GM13976 (cell line): ENCODE measurements at regions not wholly inside any gene's neighbourhood (a gene's known extent, or its start where the extent isn't known, plus 50 kb on each side); places are given as distances from the start of the nearest gene placed in this dataset.

ENCODE experiments used
- DNase-seq: peaks from one replicate; pipeline ENCODE4 v3.0.0; 2012; ENCODE audit warnings: low spot score
- in situ Hi-C: fragments of 300-500 bp; cut with MboI; formaldehyde crosslinking; loops from one replicate; pipeline ENCODE4 v1.12.0; 2022; ENCODE audit warnings: low sequenced_read_pairs, mixed read lengths, inconsistent platforms; ENCODE audit not compliant: unreplicated experiment
- TF ChIP-seq, protein P1 (sequence below): IDR thresholded peaks from 2 replicates; pipeline ENCODE4 v1.5.1; 2012; ENCODE audit warnings: borderline replicate concordance, mild to moderate bottlenecking; ENCODE audit not compliant: insufficient read depth; ENCODE audit errors: extremely low read depth, missing control alignments, control extremely low read depth

DNA sequence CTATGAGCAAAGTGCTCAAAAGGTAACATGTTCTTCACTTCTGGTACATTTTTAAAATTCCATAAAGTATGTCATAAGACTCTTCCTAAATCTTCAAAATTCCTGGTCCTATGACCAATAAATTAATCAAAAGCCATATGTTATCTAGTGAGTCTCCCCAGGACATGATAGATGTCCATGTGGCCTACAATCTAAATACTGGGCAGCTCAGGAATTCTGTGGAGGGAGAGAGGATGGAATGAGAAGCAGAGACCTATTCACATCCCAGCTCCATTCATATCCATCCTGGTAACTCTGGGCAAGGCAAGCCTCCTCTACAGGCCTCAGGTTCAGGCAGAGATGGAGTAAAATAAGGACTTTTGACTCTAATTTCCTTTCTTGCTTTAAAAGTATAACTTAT lies 224.8 kb downstream of the MTERF1 start:
- in situ Hi-C loops: no loop called here
- TF ChIP-seq, protein P1, sequence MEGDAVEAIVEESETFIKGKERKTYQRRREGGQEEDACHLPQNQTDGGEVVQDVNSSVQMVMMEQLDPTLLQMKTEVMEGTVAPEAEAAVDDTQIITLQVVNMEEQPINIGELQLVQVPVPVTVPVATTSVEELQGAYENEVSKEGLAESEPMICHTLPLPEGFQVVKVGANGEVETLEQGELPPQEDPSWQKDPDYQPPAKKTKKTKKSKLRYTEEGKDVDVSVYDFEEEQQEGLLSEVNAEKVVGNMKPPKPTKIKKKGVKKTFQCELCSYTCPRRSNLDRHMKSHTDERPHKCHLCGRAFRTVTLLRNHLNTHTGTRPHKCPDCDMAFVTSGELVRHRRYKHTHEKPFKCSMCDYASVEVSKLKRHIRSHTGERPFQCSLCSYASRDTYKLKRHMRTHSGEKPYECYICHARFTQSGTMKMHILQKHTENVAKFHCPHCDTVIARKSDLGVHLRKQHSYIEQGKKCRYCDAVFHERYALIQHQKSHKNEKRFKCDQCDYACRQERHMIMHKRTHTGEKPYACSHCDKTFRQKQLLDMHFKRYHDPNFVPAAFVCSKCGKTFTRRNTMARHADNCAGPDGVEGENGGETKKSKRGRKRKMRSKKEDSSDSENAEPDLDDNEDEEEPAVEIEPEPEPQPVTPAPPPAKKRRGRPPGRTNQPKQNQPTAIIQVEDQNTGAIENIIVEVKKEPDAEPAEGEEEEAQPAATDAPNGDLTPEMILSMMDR: no peak
- no peak for DNase-seq

DNA sequence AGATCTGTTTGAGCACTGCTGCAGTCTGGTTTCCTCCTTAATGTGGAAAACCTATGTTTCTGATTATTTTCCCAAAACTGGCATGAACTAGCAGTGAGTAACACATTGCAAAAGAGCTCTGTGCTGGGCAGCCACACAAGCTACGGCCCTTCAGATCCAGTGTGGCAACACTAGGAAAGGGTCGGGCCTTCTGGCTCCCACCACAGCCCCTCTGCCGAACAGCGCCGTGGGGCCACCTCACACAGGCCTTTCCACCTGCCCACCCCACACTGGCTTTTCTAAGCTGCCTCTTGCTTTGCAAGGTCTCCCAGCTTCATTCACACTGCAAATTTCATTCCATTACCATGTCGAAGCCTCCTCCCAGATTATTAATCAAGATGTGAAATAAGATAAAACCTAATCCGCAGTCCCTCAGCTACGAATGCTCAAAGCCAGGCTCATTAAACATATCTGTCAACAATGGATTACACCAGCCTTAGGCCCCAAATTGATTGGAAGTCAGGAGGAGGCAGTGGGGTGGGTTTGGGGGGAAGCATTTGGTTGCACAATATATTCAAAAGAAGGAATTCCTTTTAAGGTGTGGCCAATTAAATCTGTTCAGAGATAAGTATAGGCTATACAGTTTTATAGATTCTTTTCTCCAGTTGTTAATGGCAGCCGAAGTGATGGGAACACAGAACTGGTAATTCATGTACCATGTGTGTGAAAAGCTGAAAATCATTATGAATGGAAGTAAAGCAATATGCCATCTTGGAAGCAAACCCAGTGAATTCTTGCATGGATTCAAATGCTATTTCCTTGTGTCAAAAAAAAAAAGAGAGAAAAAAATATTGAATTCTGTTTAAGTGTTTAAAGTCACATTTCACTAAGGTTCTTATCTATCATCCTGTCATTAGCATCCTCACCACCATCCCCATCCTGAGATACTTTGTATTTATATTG lies 223.7 kb downstream of the MTERF1 start:
- in situ Hi-C loops: no loop called here
- DNase-seq: no peak
- TF ChIP-seq, protein P1: no peak

DNA sequence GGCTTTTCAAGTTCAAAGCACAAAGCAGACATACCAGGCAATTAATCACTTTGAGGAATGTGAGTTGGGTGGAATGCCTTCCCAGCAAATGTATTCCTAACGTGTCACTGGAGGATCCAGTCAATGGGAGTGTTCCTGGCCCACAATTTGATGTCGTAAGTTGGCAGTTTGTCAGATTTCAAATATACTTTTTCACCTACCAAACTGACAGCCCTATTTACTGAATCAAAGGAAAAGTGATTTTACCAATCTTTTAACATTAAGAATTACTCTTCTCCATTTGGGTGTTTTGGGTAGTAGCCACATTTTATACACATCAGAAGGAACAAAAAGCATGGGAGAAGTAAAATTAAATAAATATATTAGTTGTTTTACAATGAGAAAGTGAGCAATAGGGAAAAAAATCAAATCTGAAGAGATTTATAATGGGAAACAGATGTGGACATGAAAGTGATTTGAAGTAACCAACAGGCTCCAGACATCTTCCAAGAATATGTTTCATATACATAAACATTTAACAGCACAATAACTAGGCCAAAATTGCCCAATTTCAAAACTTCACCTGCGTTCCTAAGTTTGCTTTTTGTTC lies 222.9 kb downstream of the MTERF1 start:
- TF ChIP-seq, protein P1: no peak
- DNase-seq: no peak
- in situ Hi-C loops: no loop called here

DNA sequence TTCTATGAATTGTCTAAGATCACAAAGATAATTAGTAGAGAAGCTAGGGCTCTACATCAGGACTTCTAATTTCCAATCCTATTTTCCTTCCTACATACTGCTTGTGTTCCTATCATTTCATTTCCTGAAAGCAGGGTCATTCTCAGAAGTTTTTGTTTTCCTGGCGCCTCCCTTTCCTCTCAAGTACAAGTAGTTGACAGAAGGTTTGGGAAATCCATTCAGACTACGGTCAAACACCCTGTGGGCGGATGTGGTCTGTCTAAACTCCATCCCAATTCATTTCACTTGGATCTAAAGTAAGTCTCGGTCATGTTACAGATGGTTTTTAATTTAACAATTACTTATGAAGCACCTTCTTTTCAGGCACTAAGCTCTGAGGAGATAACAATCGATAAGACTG lies 221.4 kb downstream of the MTERF1 start:
- in situ Hi-C loops: no loop called here
- no peak for DNase-seq
- TF ChIP-seq, protein P1: no peak

DNA sequence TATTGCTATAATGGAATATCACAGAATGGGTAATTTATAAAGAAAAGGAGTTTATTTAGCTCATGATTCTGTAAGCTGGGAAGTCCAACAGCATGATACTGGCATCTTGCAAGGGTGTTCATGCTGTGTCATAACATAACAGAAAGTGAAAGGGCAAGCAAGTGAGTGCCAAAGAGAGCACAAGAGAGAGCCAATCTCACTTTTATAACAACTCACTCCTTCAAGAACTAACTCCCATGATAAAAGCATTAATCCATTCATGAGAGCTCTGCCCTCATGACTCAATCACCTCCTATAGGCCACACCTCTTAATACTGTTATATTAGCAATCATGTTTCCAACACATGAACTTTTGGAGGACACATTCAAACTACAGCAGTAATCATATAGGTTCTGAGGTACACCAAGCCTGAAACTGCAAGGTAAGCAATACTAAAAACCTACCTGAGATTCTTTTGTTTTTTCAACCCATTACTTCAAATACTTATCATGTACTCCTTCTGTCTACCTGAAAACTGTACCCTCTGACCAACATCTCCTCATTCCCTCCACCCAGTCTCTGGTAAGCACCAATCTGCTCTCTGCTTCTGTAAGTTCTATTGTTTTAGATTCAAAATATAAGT lies 219.7 kb downstream of the MTERF1 start:
- no peak for DNase-seq
- TF ChIP-seq, protein P1: no peak
- in situ Hi-C loops: no loop called here

DNA sequence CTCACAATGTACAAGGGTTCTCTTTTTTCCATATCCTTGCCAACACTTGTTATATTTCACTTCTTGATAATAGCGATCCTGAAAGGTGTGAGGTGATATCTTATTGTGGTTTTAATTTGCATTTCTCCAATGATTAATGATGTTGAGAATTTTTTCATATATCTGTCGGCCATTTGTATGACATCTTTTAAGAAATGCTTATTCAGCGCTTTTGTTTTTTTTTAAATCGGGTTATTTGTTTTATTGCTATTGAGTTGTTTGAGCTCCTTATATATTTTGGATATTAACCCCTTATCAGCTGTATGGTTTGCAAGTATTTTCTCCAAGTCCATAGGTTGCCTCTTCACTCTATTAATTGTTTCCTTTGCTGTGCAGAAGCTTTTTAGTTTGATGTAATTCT lies 218.8 kb downstream of the MTERF1 start:
- TF ChIP-seq, protein P1: no peak
- no peak for DNase-seq
- in situ Hi-C loops: no loop called here
